Karpas-422 (cell line): ENCODE measurements at regions not wholly inside any gene's neighbourhood (a gene's known extent, or its start where the extent isn't known, plus 50 kb on each side); places are given as distances from the start of the nearest gene placed in this dataset.
A peak's percentile ranks its signal among the peaks of the same experiment; 100 is the strongest.

Source experiments
- DNase-seq: peaks from one replicate; pipeline ENCODE4 v3.0.0-alpha.2; 2015
- H2AFZ ChIP-seq: fragments of 200-600 bp; sonication (generic); 2 replicates; pipeline ENCODE4 v1.6.1; 2014; ENCODE audit warnings: antibody characterized with exemption, low read length, mixed read lengths
- H3K27ac ChIP-seq: fragments of 200-600 bp; sonication (generic); 2 replicates; pipeline ENCODE4 v1.5.1; 2014; ENCODE audit warnings: mild to moderate bottlenecking, low read length, moderate library complexity
- H3K27me3 ChIP-seq: fragments of 200-600 bp; sonication (generic); 2 replicates; pipeline ENCODE4 v1.6.1; 2014; ENCODE audit warnings: low read length, mixed read lengths
- H3K36me3 ChIP-seq: fragments of 200-600 bp; sonication (generic); 2 replicates; pipeline ENCODE4 v1.6.1; 2014; ENCODE audit warnings: low read length, mixed read lengths; ENCODE audit not compliant: insufficient read depth
- H3K4me1 ChIP-seq: fragments of 200-600 bp; sonication (generic); 2 replicates; pipeline ENCODE4 v1.6.1; 2014; ENCODE audit warnings: mild to moderate bottlenecking, low read length, mixed read lengths
- H3K4me2 ChIP-seq: fragments of 200-600 bp; sonication (generic); 2 replicates; pipeline ENCODE4 v1.6.1; 2014; ENCODE audit warnings: low read length, low read depth, mild to moderate bottlenecking; ENCODE audit not compliant: poor library complexity, severe bottlenecking
- H3K4me3 ChIP-seq: fragments of 200-600 bp; sonication (generic); 2 replicates; pipeline ENCODE4 v1.5.1; 2014; ENCODE audit warnings: mild to moderate bottlenecking, antibody characterized with exemption, low read length, mixed read lengths
- H3K79me2 ChIP-seq: fragments of 200-600 bp; sonication (generic); 2 replicates; pipeline ENCODE4 v1.6.1; 2014; ENCODE audit warnings: mild to moderate bottlenecking, low read length, mixed read lengths
- H3K9ac ChIP-seq: fragments of 200-600 bp; sonication (generic); 2 replicates; pipeline ENCODE4 v1.6.0; 2014; ENCODE audit warnings: low read length
- H3K9me2 ChIP-seq: fragments of 200-600 bp; sonication (generic), shearing (Covaris generic); replicated peaks from 2 replicates; pipeline ENCODE4 v1.6.0; 2014; ENCODE audit warnings: mild to moderate bottlenecking, low read length, moderate library complexity; ENCODE audit not compliant: insufficient read depth
- H3K9me3 ChIP-seq: fragments of 300-700, 200-600 bp; sonication (generic); 2 replicates; pipeline ENCODE4 v1.6.1; 2014; ENCODE audit warnings: low read length, mixed read lengths
- H4K20me1 ChIP-seq: fragments of 200-600 bp; sonication (generic); 2 replicates; pipeline ENCODE4 v1.6.1; 2014; ENCODE audit warnings: mild to moderate bottlenecking, antibody characterized with exemption, low read length, low read depth; ENCODE audit not compliant: insufficient read depth

- H4K20me1 ChIP-seq: no peaks in the 10 kb centered on the region
- H3K36me3 ChIP-seq: no peaks in the 10 kb centered on the region
- no peaks in the 10 kb centered on the region for H3K79me2 ChIP-seq
- H3K9me2 ChIP-seq: no peaks in the 10 kb centered on the region
- H3K27ac ChIP-seq: no peak overlapping the region
- H3K9me3 ChIP-seq: no peaks in the 10 kb centered on the region
- H3K4me3 ChIP-seq: no peak overlapping the region
- no peak overlapping the region for H3K4me2 ChIP-seq
- H3K4me1 ChIP-seq: peaks cover 12% of the 10 kb centered on the region
- no peak overlapping the region for H3K9ac ChIP-seq
- H2AFZ ChIP-seq: 0 out of 2 replicates have a peak overlapping the region, but pooled peaks have one; percentile 52
- no peak for DNase-seq
- no peaks in the 10 kb centered on the region for H3K27me3 ChIP-seq
These were observed 1434.0 kb upstream of the LRRTM3 start for GRCh38 chr10:65491799-65492198.

- H3K9me3 ChIP-seq: no peaks in the 10 kb centered on the region
- H3K4me1 ChIP-seq: peaks cover 17% of the 10 kb centered on the region
- H3K27ac ChIP-seq: no peak overlapping the region
- H3K4me2 ChIP-seq: no peak overlapping the region
- H3K36me3 ChIP-seq: no peaks in the 10 kb centered on the region
- H3K79me2 ChIP-seq: no peaks in the 10 kb centered on the region
- no peaks in the 10 kb centered on the region for H3K9me2 ChIP-seq
- no peak overlapping the region for H3K4me3 ChIP-seq
- no peak overlapping the region for H3K9ac ChIP-seq
- H3K27me3 ChIP-seq: no peaks in the 10 kb centered on the region
- DNase-seq: no peak
- peak overlapping the region; percentile 36; the same call in 1 of the 2 replicates for H2AFZ ChIP-seq
- H4K20me1 ChIP-seq: no peaks in the 10 kb centered on the region
These were observed 1429.3 kb upstream of the LRRTM3 start for GRCh38 chr10:65496541-65496940.

GRCh38 chr10:65497837-65498236 is 1428.0 kb upstream of the LRRTM3 start:
- peaks cover 17% of the 10 kb centered on the region for H3K4me1 ChIP-seq
- H3K4me2 ChIP-seq: no peak overlapping the region
- H4K20me1 ChIP-seq: no peaks in the 10 kb centered on the region
- no peak overlapping the region for H3K4me3 ChIP-seq
- H3K27ac ChIP-seq: no peak overlapping the region
- no peak overlapping the region for H2AFZ ChIP-seq
- no peaks in the 10 kb centered on the region for H3K27me3 ChIP-seq
- no peak for DNase-seq
- no peak overlapping the region for H3K9ac ChIP-seq
- no peaks in the 10 kb centered on the region for H3K79me2 ChIP-seq
- H3K9me2 ChIP-seq: no peaks in the 10 kb centered on the region
- H3K9me3 ChIP-seq: no peaks in the 10 kb centered on the region
- H3K36me3 ChIP-seq: no peaks in the 10 kb centered on the region

- Histone ChIP-seq H3K9me2 (no peaks in the 10 kb centered on the region), H3K9ac (no peak overlapping the region), H2AFZ (no peak overlapping the region), H3K4me2 (no peak overlapping the region), H3K36me3 (no peaks in the 10 kb centered on the region), H3K9me3 (no peaks in the 10 kb centered on the region), H3K27ac (no peak overlapping the region), H3K79me2 (no peaks in the 10 kb centered on the region), H4K20me1 (no peaks in the 10 kb centered on the region), H3K4me3 (no peak overlapping the region), H3K27me3 (no peaks in the 10 kb centered on the region), H3K4me1 (peaks cover 16% of the 10 kb centered on the region)
- DNase-seq: no peak
These were observed 1425.1 kb upstream of the LRRTM3 start for GRCh38 chr10:65500716-65501115.

GRCh38 chr10:65501259-65501658 is 1424.6 kb upstream of the LRRTM3 start:
- Histone ChIP-seq H3K27me3 (no peaks in the 10 kb centered on the region), H3K9me2 (no peaks in the 10 kb centered on the region), H3K27ac (no peak overlapping the region), H3K9me3 (no peaks in the 10 kb centered on the region), H3K9ac (no peak overlapping the region), H3K4me2 (no peak overlapping the region), H3K79me2 (no peaks in the 10 kb centered on the region), H4K20me1 (no peaks in the 10 kb centered on the region), H2AFZ (no peak overlapping the region), H3K4me3 (no peak overlapping the region), H3K36me3 (no peaks in the 10 kb centered on the region), H3K4me1 (peaks cover 11% of the 10 kb centered on the region)
- no peak for DNase-seq

GRCh38 chr10:65518379-65518778 is 1407.5 kb upstream of the LRRTM3 start:
- H3K4me3 ChIP-seq: no peak overlapping the region
- H2AFZ ChIP-seq: peak overlapping the region; percentile 18; the same call in 1 of the 2 replicates
- no peaks in the 10 kb centered on the region for H3K27me3 ChIP-seq
- no peaks in the 10 kb centered on the region for H4K20me1 ChIP-seq
- H3K27ac ChIP-seq: no peak overlapping the region
- no peak overlapping the region for H3K9ac ChIP-seq
- no peaks in the 10 kb centered on the region; the same call in 1 of the 2 replicates for H3K4me1 ChIP-seq
- no peak for DNase-seq
- no peaks in the 10 kb centered on the region for H3K79me2 ChIP-seq
- H3K36me3 ChIP-seq: no peaks in the 10 kb centered on the region
- no peaks in the 10 kb centered on the region for H3K9me3 ChIP-seq
- no peak overlapping the region for H3K4me2 ChIP-seq
- no peaks in the 10 kb centered on the region for H3K9me2 ChIP-seq

GRCh38 chr10:65528986-65529385 is 1396.8 kb upstream of the LRRTM3 start:
- Histone ChIP-seq H3K27ac (no peak overlapping the region), H3K36me3 (no peaks in the 10 kb centered on the region), H3K27me3 (no peaks in the 10 kb centered on the region), H3K9ac (no peak overlapping the region), H3K9me2 (no peaks in the 10 kb centered on the region), H3K4me2 (no peak overlapping the region), H3K9me3 (no peaks in the 10 kb centered on the region), H3K79me2 (no peaks in the 10 kb centered on the region), H4K20me1 (no peaks in the 10 kb centered on the region), H3K4me1 (no peaks in the 10 kb centered on the region), H3K4me3 (no peak overlapping the region), H2AFZ (no peak overlapping the region)
- no peak for DNase-seq

GRCh38 chr10:65531545-65531944 is 1394.3 kb upstream of the LRRTM3 start:
- no peak for DNase-seq
- Histone ChIP-seq H3K9me2 (no peaks in the 10 kb centered on the region), H3K9me3 (no peaks in the 10 kb centered on the region), H4K20me1 (no peaks in the 10 kb centered on the region), H3K4me3 (no peak overlapping the region), H3K27ac (no peak overlapping the region), H3K79me2 (no peaks in the 10 kb centered on the region), H2AFZ (no peak overlapping the region), H3K4me1 (no peaks in the 10 kb centered on the region), H3K9ac (no peak overlapping the region), H3K27me3 (no peaks in the 10 kb centered on the region), H3K36me3 (no peaks in the 10 kb centered on the region), H3K4me2 (no peak overlapping the region)

GRCh38 chr10:65534771-65535170 is 1391.1 kb upstream of the LRRTM3 start:
- Histone ChIP-seq H3K36me3 (no peaks in the 10 kb centered on the region), H3K9me3 (no peaks in the 10 kb centered on the region), H3K4me3 (no peak overlapping the region), H3K79me2 (no peaks in the 10 kb centered on the region), H3K27ac (no peak overlapping the region), H3K4me1 (no peaks in the 10 kb centered on the region), H3K27me3 (no peaks in the 10 kb centered on the region), H2AFZ (peak overlapping the region; percentile 81), H3K9me2 (no peaks in the 10 kb centered on the region), H3K9ac (no peak overlapping the region), H4K20me1 (no peaks in the 10 kb centered on the region), H3K4me2 (no peak overlapping the region)
- no peak for DNase-seq
